GM18909 (cell line): ENCODE measurements at regions not wholly inside any gene's neighbourhood (a gene's known extent, or its start where the extent isn't known, plus 50 kb on each side); places are given as distances from the start of the nearest gene placed in this dataset.
"Not testable (repeated sequence)": the region's sequence is repeated elsewhere in the genome, so short reads cannot be mapped to it uniquely, and the experiment has no call there.

Experiments
- ATAC-seq: cut with Tn5 transposase; IDR thresholded peaks from one replicate; pipeline ENCODE4 v1.9.1; 2021; ENCODE audit warnings: mild to moderate bottlenecking; ENCODE audit not compliant: unreplicated experiment, poor library complexity

DNA sequence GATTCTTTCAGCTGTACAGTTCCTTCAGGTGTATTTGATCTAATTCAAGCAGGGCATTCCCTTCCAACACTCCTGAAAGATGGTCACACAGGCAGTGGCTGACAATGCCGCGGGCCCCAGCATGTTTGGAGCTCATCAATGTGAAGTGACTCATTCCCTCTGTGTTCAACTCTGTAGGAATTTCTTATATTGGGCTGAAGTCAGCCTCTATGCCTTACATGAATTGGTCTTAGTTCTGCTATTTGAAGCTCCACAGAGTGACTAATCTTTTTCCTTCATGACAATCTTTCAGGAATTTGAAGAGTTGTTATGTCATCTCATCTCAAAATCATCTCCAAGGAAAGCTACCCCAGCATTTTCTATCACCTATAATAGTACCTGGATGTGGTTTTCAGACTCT lies 142.5 kb upstream of the C2CD4B start:
- no peak for ATAC-seq

- ATAC-seq: no peak
Observed at GRCh38 chr15:62316413-62317060, 151.5 kb upstream of the C2CD4B start.

- no peak for ATAC-seq
Observed at GRCh38 chr15:62320259-62320658, 155.2 kb upstream of the C2CD4B start.

DNA sequence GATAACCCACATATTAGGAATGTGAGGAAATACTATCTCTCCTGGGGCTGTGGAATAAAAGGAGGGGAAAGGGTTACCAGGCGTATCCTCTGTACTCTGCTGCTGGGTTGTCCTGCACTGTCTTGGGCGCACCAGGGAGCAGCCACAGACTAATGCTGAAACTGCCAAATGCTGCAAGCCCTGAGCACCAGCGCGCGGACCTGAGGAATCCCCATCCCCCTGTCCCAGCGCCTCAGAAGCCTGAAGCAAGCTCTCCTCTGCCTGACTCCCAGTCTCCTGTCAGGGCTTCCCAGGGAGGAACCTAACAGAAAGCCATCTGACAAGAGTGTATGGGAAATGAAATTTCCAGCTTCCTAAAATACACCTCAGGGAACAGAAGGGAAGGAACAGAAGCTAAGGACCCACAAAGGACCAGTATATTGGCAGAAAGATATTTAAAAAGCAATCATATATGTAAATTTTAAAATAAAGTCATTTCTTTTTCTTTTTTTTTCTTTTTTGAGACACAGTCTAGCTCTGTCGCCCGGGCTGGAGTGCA lies 158.3 kb upstream of the C2CD4B start:
- no peak for ATAC-seq

DNA sequence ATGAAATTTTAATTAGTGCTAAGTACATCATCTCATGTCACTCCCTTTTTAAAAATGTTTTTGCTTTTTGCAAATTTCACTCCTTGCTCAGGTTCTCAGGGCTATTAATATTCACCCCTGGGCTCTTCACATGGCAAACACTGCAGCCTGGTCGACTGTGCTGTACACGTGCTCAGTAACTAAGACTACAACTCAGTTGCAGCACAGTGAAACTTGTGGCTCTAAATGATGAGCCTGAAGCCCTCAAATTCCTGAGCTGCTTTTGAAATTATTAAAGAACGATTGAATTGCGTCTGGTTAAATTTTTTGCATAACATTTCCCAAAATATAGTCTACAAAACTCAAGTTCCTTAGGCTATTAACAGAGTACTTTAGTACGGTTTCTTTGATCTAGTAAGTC lies 159.3 kb upstream of the C2CD4B start:
- no peak for ATAC-seq

DNA sequence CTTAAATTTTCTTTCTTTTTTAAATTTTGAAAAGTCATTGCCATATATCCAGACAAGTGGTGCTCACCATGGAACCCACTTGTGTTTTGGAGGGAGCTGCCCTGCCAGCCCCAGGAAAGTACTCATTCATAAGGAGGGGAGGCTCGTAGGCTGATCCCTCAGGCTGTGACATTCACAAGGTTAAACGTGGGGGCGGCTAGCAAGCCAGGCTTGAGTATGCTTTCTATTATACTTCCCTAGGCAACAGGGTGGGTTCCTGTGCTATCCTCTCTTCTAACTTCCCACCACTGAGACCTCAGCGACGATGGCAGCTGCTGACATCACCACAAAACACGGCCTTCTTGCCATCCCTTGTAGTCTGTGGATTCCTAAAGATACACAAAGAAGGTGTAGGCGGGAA lies 160.5 kb upstream of the C2CD4B start:
- ATAC-seq: no peak

DNA sequence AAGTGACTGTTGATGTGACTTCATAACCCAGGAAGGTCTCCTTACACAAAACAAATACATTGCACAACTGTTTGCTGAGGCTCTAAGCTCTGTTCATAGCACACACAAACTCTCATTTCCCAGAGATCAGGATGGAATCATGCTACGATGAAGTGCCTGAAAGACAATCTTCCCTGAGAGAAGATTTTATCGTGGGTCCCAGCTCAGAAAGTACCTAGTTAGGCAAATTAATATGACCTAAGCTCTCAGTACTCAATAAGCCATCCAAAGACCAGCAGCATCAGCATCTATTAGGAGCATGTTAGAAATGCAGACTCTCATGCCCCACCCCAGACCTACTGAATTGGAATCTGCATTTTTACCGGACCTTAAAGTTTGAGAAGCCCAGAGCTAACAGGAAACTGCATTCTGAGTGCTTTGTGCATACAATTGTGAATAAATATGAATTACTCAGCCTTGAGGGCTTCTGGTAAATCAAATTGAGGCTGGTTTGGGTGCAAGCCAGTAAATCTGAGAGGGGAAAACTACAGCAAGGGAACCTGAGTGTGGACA lies 161.5 kb upstream of the C2CD4B start:
- no peak for ATAC-seq

- no peak for ATAC-seq
Observed at GRCh38 chr15:62327406-62327805, 162.3 kb upstream of the C2CD4B start.

- ATAC-seq: not testable (repeated sequence)
Observed at GRCh38 chr15:62332472-62332871, 167.4 kb upstream of the C2CD4B start.

GRCh38 chr15:62334536-62334935 lies 169.5 kb upstream of the C2CD4B start:
- no peak for ATAC-seq

DNA sequence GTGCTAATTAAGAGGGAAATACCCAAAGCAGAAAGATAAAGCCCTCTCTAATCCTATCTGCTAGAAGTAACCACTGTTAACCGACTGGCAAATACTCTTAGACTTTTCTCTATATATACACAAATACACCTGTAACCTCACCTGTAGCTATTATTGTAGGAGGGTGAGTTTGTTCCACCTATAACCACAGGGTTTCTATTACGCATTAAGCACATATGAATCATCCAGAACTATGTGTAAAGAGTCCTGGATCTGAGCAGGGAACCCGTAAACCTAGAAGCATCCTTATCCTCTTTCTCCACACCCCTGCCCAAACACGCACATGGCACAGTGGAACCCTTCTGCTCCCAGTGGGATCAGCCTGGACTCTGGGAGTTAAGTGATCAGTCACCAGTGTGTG lies 172.8 kb upstream of the C2CD4B start:
- no peak for ATAC-seq

DNA sequence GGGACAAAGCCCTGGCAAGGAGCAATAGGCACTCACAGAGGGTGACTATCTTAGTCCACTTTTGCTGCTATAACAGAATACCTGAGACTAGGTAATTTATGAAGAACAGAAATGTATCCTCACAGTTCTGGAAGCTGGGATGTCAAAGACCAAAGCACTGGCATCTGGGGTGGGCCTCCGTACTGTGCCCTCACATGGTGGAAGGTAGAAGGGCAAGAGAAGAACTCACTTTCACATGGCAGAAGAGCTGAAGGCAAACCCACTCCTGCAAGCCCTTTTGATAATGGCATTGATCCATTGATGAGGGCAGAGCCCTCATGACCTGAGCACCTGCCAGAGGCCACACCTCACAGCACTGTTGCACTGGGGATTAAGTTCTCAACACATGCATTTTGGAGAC lies 173.4 kb upstream of the C2CD4B start:
- ATAC-seq: no peak

DNA sequence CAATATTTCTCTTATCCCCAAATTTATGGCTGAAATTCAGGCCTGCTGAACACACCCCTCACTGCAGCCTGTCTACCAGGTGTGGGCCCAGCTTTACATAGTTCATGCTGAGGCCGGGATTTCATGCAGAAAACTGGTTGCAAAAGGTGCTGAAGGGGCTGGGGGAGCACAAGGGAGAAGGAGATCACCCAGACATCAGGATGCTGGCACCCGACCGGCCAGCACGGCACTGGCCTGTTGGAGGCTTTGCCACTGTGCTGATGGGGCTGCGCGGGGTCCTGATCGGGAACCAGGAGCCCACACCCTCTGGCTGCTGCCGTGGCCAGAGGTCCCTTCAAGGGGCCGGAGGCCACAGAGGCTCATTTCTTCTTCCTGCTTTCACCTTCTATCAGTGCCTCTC lies 177.9 kb upstream of the C2CD4B start:
- no peak for ATAC-seq

DNA sequence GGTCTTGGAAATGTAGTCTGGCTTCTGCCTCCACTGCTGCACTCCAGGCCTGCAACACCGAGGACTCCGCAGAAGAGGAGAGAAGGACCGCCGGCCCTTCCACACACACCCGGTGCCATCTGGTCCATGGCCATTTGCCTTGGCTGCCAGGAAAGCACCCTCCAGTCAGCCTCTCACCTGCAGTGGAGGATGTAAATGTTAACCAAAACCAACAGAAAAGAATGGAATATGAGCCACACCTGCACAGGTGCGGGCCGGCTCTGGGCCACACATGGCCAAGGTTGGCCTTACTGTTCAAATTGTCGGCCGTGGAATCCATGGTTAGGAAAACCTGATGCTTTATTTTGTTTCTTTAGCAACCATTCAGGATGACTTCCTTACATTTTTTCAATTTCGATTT lies 178.3 kb upstream of the C2CD4B start:
- no peak for ATAC-seq

GRCh38 chr15:62344806-62345539 lies 179.9 kb upstream of the C2CD4B start:
- ATAC-seq: peak; percentile 53

- no peak for ATAC-seq
Observed at GRCh38 chr15:62346168-62346567, 181.1 kb upstream of the C2CD4B start.

- no peak for ATAC-seq
Observed at GRCh38 chr15:62348118-62348517, 183.0 kb upstream of the C2CD4B start.

GRCh38 chr15:62348623-62349022 lies 183.5 kb upstream of the C2CD4B start:
- ATAC-seq: no peak

DNA sequence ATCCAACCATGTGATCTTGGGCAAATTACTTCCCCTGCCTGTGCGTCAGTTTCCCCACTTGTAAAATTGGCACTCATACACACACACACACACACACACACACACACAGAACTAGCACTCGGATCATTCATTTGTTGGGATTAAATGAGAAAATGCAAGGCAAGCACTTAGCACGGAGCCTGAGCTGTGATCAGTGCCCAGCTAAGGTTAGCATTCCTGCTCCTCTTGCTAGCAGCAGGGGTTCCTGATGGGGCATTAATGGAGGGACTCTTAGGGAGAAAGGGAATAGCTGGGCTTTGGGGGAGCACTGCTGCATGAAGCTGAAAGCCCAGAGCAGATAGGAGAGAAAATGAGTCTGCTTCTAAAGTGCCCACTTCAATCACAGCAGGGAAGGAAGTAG lies 187.7 kb upstream of the C2CD4B start:
- ATAC-seq: no peak

GRCh38 chr15:62357431-62357830 lies 192.3 kb upstream of the C2CD4B start:
- ATAC-seq: no peak

GRCh38 chr15:62359416-62359815 lies 194.3 kb upstream of the C2CD4B start:
- no peak for ATAC-seq
